ENCODE measurements at regions not wholly inside any gene's neighbourhood (a gene's known extent, or its start where the extent isn't known, plus 50 kb on each side); places are given as distances from the start of the nearest gene placed in this dataset.

GRCh38 chr4:147401221-147401620 is 79.7 kb upstream of the EDNRA start:
- H3K27me3 Mint-ChIP-seq = no peaks in the 10 kb centered on the region
- peaks cover 6% of the 10 kb centered on the region for H3K9me3 Mint-ChIP-seq
- no peak for ATAC-seq (ENCODE audit: low read depth)
- no peak overlapping the region for H3K4me3 Mint-ChIP-seq
- intact Hi-C loops (cut with micrococcal nuclease) = no loop called here
- CTCF ChIA-PET = no interaction called here
- no peak for TF ChIP-seq CTCF (IDR thresholded peaks at IDR 0.05)
- no peaks in the 10 kb centered on the region for H3K4me1 Mint-ChIP-seq
- H3K36me3 Mint-ChIP-seq (ENCODE audit: low read depth) = no peaks in the 10 kb centered on the region
- DNase-seq = no peak
- no peak overlapping the region for H3K27ac Mint-ChIP-seq
- POLR2A ChIA-PET = no interaction called here

- no peak for ATAC-seq (ENCODE audit: low read depth)
- Mint-ChIP-seq H3K4me3 (no peak overlapping the region), H3K4me1 (no peaks in the 10 kb centered on the region), H3K36me3 (ENCODE audit: low read depth) (no peaks in the 10 kb centered on the region), H3K9me3 (peaks cover 6% of the 10 kb centered on the region), H3K27me3 (no peaks in the 10 kb centered on the region), H3K27ac (no peak overlapping the region)
- CTCF ChIA-PET = no interaction called here
- POLR2A ChIA-PET = no interaction called here
- intact Hi-C loops (cut with micrococcal nuclease) = no loop called here
- no peak for DNase-seq
- TF ChIP-seq CTCF (IDR thresholded peaks at IDR 0.05) = no peak
Observed at GRCh38 chr4:147407261-147408045, 73.4 kb upstream of the EDNRA start.

- TF ChIP-seq CTCF (IDR thresholded peaks at IDR 0.05) = no peak
- CTCF ChIA-PET = no interaction called here
- Mint-ChIP-seq H3K4me1 (no peaks in the 10 kb centered on the region), H3K36me3 (ENCODE audit: low read depth) (no peaks in the 10 kb centered on the region), H3K27ac (no peak overlapping the region), H3K9me3 (peaks cover 6% of the 10 kb centered on the region), H3K27me3 (no peaks in the 10 kb centered on the region), H3K4me3 (no peak overlapping the region)
- DNase-seq (no peak), ATAC-seq (ENCODE audit: low read depth) (no peak)
- intact Hi-C loops (cut with micrococcal nuclease) = no loop called here
- POLR2A ChIA-PET = no interaction called here
Observed at GRCh38 chr4:147408189-147408588, 72.7 kb upstream of the EDNRA start.

- no peaks in the 10 kb centered on the region for H3K27me3 Mint-ChIP-seq
- ChIA-PET POLR2A (no interaction called here), CTCF (no interaction called here)
- ATAC-seq (ENCODE audit: low read depth) (no peak), DNase-seq (no peak)
- no peaks in the 10 kb centered on the region for H3K36me3 Mint-ChIP-seq (ENCODE audit: low read depth)
- no peak overlapping the region for H3K4me3 Mint-ChIP-seq
- H3K9me3 Mint-ChIP-seq = peaks cover 3% of the 10 kb centered on the region
- intact Hi-C loops (cut with micrococcal nuclease) = no loop called here
- H3K4me1 Mint-ChIP-seq = no peaks in the 10 kb centered on the region
- no peak for TF ChIP-seq CTCF (IDR thresholded peaks at IDR 0.05)
- no peak overlapping the region for H3K27ac Mint-ChIP-seq
Observed at GRCh38 chr4:147409350-147409749, 71.5 kb upstream of the EDNRA start.

GRCh38 chr4:147418226-147418625 is 62.7 kb upstream of the EDNRA start:
- no peak for DNase-seq
- Mint-ChIP-seq H3K4me1 (no peaks in the 10 kb centered on the region), H3K9me3 (peaks cover 2% of the 10 kb centered on the region), H3K27me3 (no peaks in the 10 kb centered on the region), H3K4me3 (no peak overlapping the region), H3K27ac (no peak overlapping the region), H3K36me3 (ENCODE audit: low read depth) (no peaks in the 10 kb centered on the region)
- CTCF ChIA-PET = no interaction called here
- POLR2A ChIA-PET = no interaction called here
- intact Hi-C loops (cut with micrococcal nuclease) = no loop called here
- no peak for ATAC-seq (ENCODE audit: low read depth)
- no peak for TF ChIP-seq CTCF (IDR thresholded peaks at IDR 0.05)
